Liver (tissue), 8 donors: ENCODE measurements at regions not wholly inside any gene's neighbourhood (a gene's known extent, or its start where the extent isn't known, plus 50 kb on each side); places are given as distances from the start of the nearest gene placed in this dataset.

ENCODE experiments used
- DNase-seq: peaks from one replicate; pipeline ENCODE4 v3.0.0-alpha.2; 2017; ENCODE audit warnings: low spot score
- H3K27ac ChIP-seq, 2 donors: one replicate each; pipeline ENCODE4 v1.7.0; 2013; ENCODE audit warnings: inconsistent platforms in 2 of 2, low read length in 2 of 2, control low read depth in 1 of 2, low read depth in 1 of 2, mild to moderate bottlenecking in 1 of 2
- H3K27me3 ChIP-seq, 4 donors: one replicate each; pipeline versions ENCODE4 v1.6.1 to v1.7.0; 2013; ENCODE audit warnings: low read length in 3 of 4, inconsistent platforms in 1 of 4, mild to moderate bottlenecking in 1 of 4, moderate library complexity in 1 of 4; ENCODE audit not compliant: control insufficient read depth in 4 of 4, insufficient read depth in 4 of 4
- H3K36me3 ChIP-seq, 4 donors: one replicate each; pipeline versions ENCODE4 v1.6.1 to v1.7.0; 2013; ENCODE audit warnings: low read length in 3 of 4, mild to moderate bottlenecking in 3 of 4, low read depth in 1 of 4, moderate library complexity in 1 of 4; ENCODE audit not compliant: control insufficient read depth in 4 of 4, insufficient read depth in 3 of 4
- H3K4me1 ChIP-seq, 4 donors: one replicate each; pipeline versions ENCODE4 v1.6.1 to v1.7.0; 2013; ENCODE audit warnings: low read length in 3 of 4, mild to moderate bottlenecking in 3 of 4, moderate library complexity in 1 of 4; ENCODE audit not compliant: control insufficient read depth in 4 of 4, insufficient read depth in 4 of 4
- H3K4me3 ChIP-seq, 3 donors: one replicate each; pipeline versions ENCODE4 v1.6.1 to v1.7.0; 2013; ENCODE audit warnings: low read length in 3 of 3, control low read depth in 1 of 3, low read depth in 1 of 3, mild to moderate bottlenecking in 1 of 3
- H3K9ac ChIP-seq, 2 donors: one replicate each; pipeline ENCODE4 v1.7.0; 2013; ENCODE audit warnings: low read length in 2 of 2, mild to moderate bottlenecking in 2 of 2, moderate library complexity in 2 of 2, control low read depth in 1 of 2, low read depth in 1 of 2
- H3K9me3 ChIP-seq, 4 donors: one replicate each; pipeline versions ENCODE4 v1.6.1 to v1.7.0; 2013; ENCODE audit warnings: low read length in 3 of 4; ENCODE audit not compliant: control insufficient read depth in 4 of 4
- ATF3 ChIP-seq: IDR thresholded peaks from 2 replicates; pipeline ENCODE4 v1.6.1; 2016; ENCODE audit warnings: antibody characterized with exemption
- CTCF ChIP-seq: fragments of 150-350 bp; IDR thresholded peaks from 2 replicates; pipeline ENCODE4 v1.5.1; 2017; ENCODE audit warnings: improper control_type of control experiment, low read depth, low read length; ENCODE audit not compliant: missing input control
- EGR1 ChIP-seq, 2 donors: IDR thresholded peaks; 2 replicates each; pipeline ENCODE4 v1.6.1; 2016 to 2018; ENCODE audit warnings: antibody characterized with exemption in 2 of 2, low read depth in 2 of 2
- FOXA1 ChIP-seq: IDR thresholded peaks from 2 replicates; pipeline ENCODE4 v1.6.1; 2016; ENCODE audit warnings: antibody characterized with exemption
- FOXA2 ChIP-seq: IDR thresholded peaks from 2 replicates; pipeline ENCODE4 v1.6.1; 2016; ENCODE audit warnings: antibody characterized with exemption
- HNF4A ChIP-seq, 2 donors: conservative IDR thresholded peaks; 2 replicates each; pipeline ENCODE4 v1.6.1; 2016; ENCODE audit warnings: antibody characterized with exemption in 2 of 2, mild to moderate bottlenecking in 2 of 2
- HNF4G ChIP-seq: IDR thresholded peaks from 2 replicates; pipeline ENCODE4 v1.6.1; 2016; ENCODE audit warnings: antibody characterized with exemption
- NR2F2 ChIP-seq: IDR thresholded peaks from 2 replicates; pipeline ENCODE4 v1.6.1; 2016; ENCODE audit warnings: antibody characterized with exemption
- RAD21 ChIP-seq, 2 donors: IDR thresholded peaks; 2 replicates each; pipeline ENCODE4 v1.6.1; 2016; ENCODE audit warnings: antibody characterized with exemption in 2 of 2, mild to moderate bottlenecking in 2 of 2
- REST ChIP-seq: IDR thresholded peaks from 2 replicates; pipeline ENCODE4 v1.6.1; 2016; ENCODE audit warnings: antibody characterized with exemption, mild to moderate bottlenecking
- RXRA ChIP-seq, 2 donors: IDR thresholded peaks; 2 replicates each; pipeline ENCODE4 v1.6.1; 2017 to 2018; ENCODE audit warnings: antibody characterized with exemption in 2 of 2, mild to moderate bottlenecking in 1 of 2
- SP1 ChIP-seq: IDR thresholded peaks from 2 replicates; pipeline ENCODE4 v1.6.1; 2018; ENCODE audit warnings: antibody characterized with exemption, mild to moderate bottlenecking
- TAF1 ChIP-seq: conservative IDR thresholded peaks from 2 replicates; pipeline ENCODE4 v1.6.1; 2016; ENCODE audit warnings: antibody characterized with exemption, mild to moderate bottlenecking
- YY1 ChIP-seq: IDR thresholded peaks from 2 replicates; pipeline ENCODE4 v1.6.1; 2016; ENCODE audit warnings: antibody characterized with exemption, mild to moderate bottlenecking
- ZBTB33 ChIP-seq: IDR thresholded peaks from 2 replicates; pipeline ENCODE4 v1.6.1; 2016; ENCODE audit warnings: antibody characterized with exemption
- WGBS: extraction: QIAGEN DNeasy Blood & Tissue Kit; methylation state at CpG from one replicate; pipeline ENCODE4 v1.1.7; 2013; 5-methylcytosine and 5-hydroxymethylcytosine counted together
- donor health status: healthy.
- donor health status: healthy.
- donor health status: healthy.
- donor health status: healthy.
- donor health status: healthy.

- Histone ChIP-seq H3K9ac (no peak overlapping the region), H3K4me3 (no peak overlapping the region), H3K36me3 (no peaks in the 10 kb centered on the region), H3K27me3 (no peaks in the 10 kb centered on the region), H3K9me3 (peaks cover 0 to 2% (median 0%) of the 10 kb centered on the region in 4 donors), H3K4me1 (no peaks in the 10 kb centered on the region), H3K27ac (no peak overlapping the region)
- no peak for DNase-seq
- 47% methylated on average over 3 of the region's 3 CpGs for WGBS
- TF ChIP-seq SP1 (no peak), NR2F2 (no peak), ATF3 (no peak), FOXA1 (no peak), REST (no peak), FOXA2 (no peak), TAF1 (no peak), YY1 (no peak), EGR1 (IDR thresholded peaks at IDR 0.05; ENCODE audit: low read depth in 2 of 2) (no peak), HNF4A (conservative IDR thresholded peaks at IDR 0.05) (no peak), HNF4G (no peak), RXRA (IDR thresholded peaks at IDR 0.05) (no peak)
Measured at GRCh38 chr5:4158750-4159447, 563.3 kb downstream of the IRX1 start.

- TF ChIP-seq ZBTB33, result no peak
- no peak for TF ChIP-seq HNF4G
- H3K9ac ChIP-seq, result no peak overlapping the region
- no peak overlapping the region for H3K27ac ChIP-seq
- no peaks in the 10 kb centered on the region for H3K9me3 ChIP-seq
- 73% methylated on average over 5 of the region's 5 CpGs for WGBS
- H3K4me3 ChIP-seq, result no peak overlapping the region
- no peaks in the 10 kb centered on the region for H3K4me1 ChIP-seq
- no peaks in the 10 kb centered on the region for H3K36me3 ChIP-seq
- no peak for DNase-seq
- peaks cover 0 to under 1% (median 0%) of the 10 kb centered on the region in 4 donors for H3K27me3 ChIP-seq
Measured at GRCh38 chr5:4159681-4160080, 564.0 kb downstream of the IRX1 start.

GRCh38 chr5:4164167-4164566 lies 568.5 kb downstream of the IRX1 start:
- no peak for DNase-seq
- Histone ChIP-seq H3K4me3 (no peak overlapping the region), H3K36me3 (no peaks in the 10 kb centered on the region), H3K9me3 (no peaks in the 10 kb centered on the region), H3K27ac (no peak overlapping the region), H3K27me3 (peaks cover 0 to 3% (median 0%) of the 10 kb centered on the region in 4 donors), H3K4me1 (no peaks in the 10 kb centered on the region), H3K9ac (no peak overlapping the region)
- TF ChIP-seq ATF3 (no peak), FOXA1 (no peak), CTCF (no peak), SP1 (no peak), RAD21 (IDR thresholded peaks at IDR 0.05) (no peak), HNF4G (no peak), TAF1 (no peak), NR2F2 (no peak), FOXA2 (no peak), RXRA (IDR thresholded peaks at IDR 0.05) (no peak), YY1 (no peak), EGR1 (IDR thresholded peaks at IDR 0.05; ENCODE audit: low read depth in 2 of 2) (no peak)
- 76% methylated on average over 6 of the region's 6 CpGs for WGBS
